ENCODE measurements at regions not wholly inside any gene's neighbourhood (a gene's known extent, or its start where the extent isn't known, plus 50 kb on each side); places are given as distances from the start of the nearest gene placed in this dataset.
"Not testable (repeated sequence)": the region's sequence is repeated elsewhere in the genome, so short reads cannot be mapped to it uniquely, and the experiment has no call there.

- Histone ChIP-seq H3K27ac (ENCODE audit: low read depth in 1 of 2, low read length in 1 of 2) (peak overlapping the region; percentile 79 to 85), H3K36me3 (ENCODE audit: control insufficient read depth in 2 of 2, insufficient read depth in 2 of 2, low read length in 1 of 2) (no peaks in the 10 kb centered on the region), H3K9me3 (ENCODE audit: control insufficient read depth in 2 of 2, insufficient read depth in 1 of 2, low read length in 1 of 2) (no peaks in the 10 kb centered on the region), H3K27me3 (ENCODE audit: control insufficient read depth in 2 of 2, insufficient read depth in 1 of 2, low read length in 1 of 2) (no peaks in the 10 kb centered on the region), H3K4me1 (ENCODE audit: control insufficient read depth in 2 of 2, insufficient read depth in 2 of 2, low read length in 2 of 2) (peaks cover 71 to 92% of the 10 kb centered on the region in 2 donors), H3K4me3 (ENCODE audit: low read length in 2 of 2) (peak overlapping the region in 1 of 2 donors; percentile 31)
- WGBS: 63% methylated on average over 12 of the region's 12 CpGs
- peak in 1 of 9 donors; percentile 74 for DNase-seq (ENCODE audit: low read depth in 6 of 9, low spot score in 9 of 9)
These were observed 68.5 kb upstream of the IGLL5 start for GRCh38 chr22:22818861-22819855.

- Histone ChIP-seq H3K4me3 (ENCODE audit: low read length in 2 of 2) (no peak overlapping the region), H3K36me3 (ENCODE audit: control insufficient read depth in 2 of 2, insufficient read depth in 2 of 2, low read length in 1 of 2) (no peaks in the 10 kb centered on the region), H3K27ac (ENCODE audit: low read depth in 1 of 2, low read length in 1 of 2) (peak overlapping the region; percentile 79 to 85), H3K4me1 (ENCODE audit: control insufficient read depth in 2 of 2, insufficient read depth in 2 of 2, low read length in 2 of 2) (peaks cover 72 to 92% of the 10 kb centered on the region in 2 donors), H3K27me3 (ENCODE audit: control insufficient read depth in 2 of 2, insufficient read depth in 1 of 2, low read length in 1 of 2) (no peaks in the 10 kb centered on the region), H3K9me3 (ENCODE audit: control insufficient read depth in 2 of 2, insufficient read depth in 1 of 2, low read length in 1 of 2) (no peaks in the 10 kb centered on the region)
- no peak for DNase-seq (ENCODE audit: low read depth in 6 of 9, low spot score in 9 of 9)
- WGBS: 93% methylated on average over 3 of the region's 3 CpGs
These were observed 67.5 kb upstream of the IGLL5 start for GRCh38 chr22:22820076-22820475.

- peak overlapping the region; percentile 79 to 81 for H3K27ac ChIP-seq (ENCODE audit: low read depth in 1 of 2, low read length in 1 of 2)
- no peaks in the 10 kb centered on the region for H3K9me3 ChIP-seq (ENCODE audit: control insufficient read depth in 2 of 2, insufficient read depth in 1 of 2, low read length in 1 of 2)
- H3K4me1 ChIP-seq (ENCODE audit: control insufficient read depth in 2 of 2, insufficient read depth in 2 of 2, low read length in 2 of 2): peaks cover 69 to 92% of the 10 kb centered on the region in 2 donors
- WGBS: 69% methylated on average over 2 of the region's 2 CpGs
- DNase-seq (ENCODE audit: low read depth in 6 of 9, low spot score in 9 of 9): peak in 4 of 9 donors; percentile 55 to 85 (median 62)
- no peaks in the 10 kb centered on the region for H3K36me3 ChIP-seq (ENCODE audit: control insufficient read depth in 2 of 2, insufficient read depth in 2 of 2, low read length in 1 of 2)
- H3K4me3 ChIP-seq (ENCODE audit: low read length in 2 of 2): no peak overlapping the region
- no peaks in the 10 kb centered on the region for H3K27me3 ChIP-seq (ENCODE audit: control insufficient read depth in 2 of 2, insufficient read depth in 1 of 2, low read length in 1 of 2)
These were observed 67.0 kb upstream of the IGLL5 start for GRCh38 chr22:22820626-22821025.

GRCh38 chr22:22821340-22821739, 66.3 kb upstream of the IGLL5 start:
- WGBS: 88% methylated on average over 2 of the region's 2 CpGs
- H3K36me3 ChIP-seq (ENCODE audit: control insufficient read depth in 2 of 2, insufficient read depth in 2 of 2, low read length in 1 of 2): no peaks in the 10 kb centered on the region

GRCh38 chr22:22822106-22822505, 65.5 kb upstream of the IGLL5 start:
- DNase-seq (ENCODE audit: low read depth in 6 of 9, low spot score in 9 of 9): no peak
- H3K9me3 ChIP-seq (ENCODE audit: control insufficient read depth in 2 of 2, insufficient read depth in 1 of 2, low read length in 1 of 2): no peaks in the 10 kb centered on the region
- H3K4me1 ChIP-seq (ENCODE audit: control insufficient read depth in 2 of 2, insufficient read depth in 2 of 2, low read length in 2 of 2): peaks cover 60 to 80% of the 10 kb centered on the region in 2 donors
- no peaks in the 10 kb centered on the region for H3K36me3 ChIP-seq (ENCODE audit: control insufficient read depth in 2 of 2, insufficient read depth in 2 of 2, low read length in 1 of 2)
- peak overlapping the region; percentile 75 for H3K27ac ChIP-seq (ENCODE audit: low read depth in 1 of 2, low read length in 1 of 2)
- H3K27me3 ChIP-seq (ENCODE audit: control insufficient read depth in 2 of 2, insufficient read depth in 1 of 2, low read length in 1 of 2): no peaks in the 10 kb centered on the region
- WGBS: 87% methylated on average over 6 of the region's 6 CpGs
- H3K4me3 ChIP-seq (ENCODE audit: low read length in 2 of 2): no peak overlapping the region

More at GRCh38 chr22:22821340-22821739, 66.3 kb upstream of the IGLL5 start:
- H3K27me3 ChIP-seq (ENCODE audit: control insufficient read depth in 2 of 2, insufficient read depth in 1 of 2, low read length in 1 of 2): no peaks in the 10 kb centered on the region
- no peak overlapping the region for H3K4me3 ChIP-seq (ENCODE audit: low read length in 2 of 2)
- peak overlapping the region in 1 of 2 donors; percentile 25 for H3K27ac ChIP-seq (ENCODE audit: low read depth in 1 of 2, low read length in 1 of 2)
- no peaks in the 10 kb centered on the region for H3K9me3 ChIP-seq (ENCODE audit: control insufficient read depth in 2 of 2, insufficient read depth in 1 of 2, low read length in 1 of 2)
- no peak for DNase-seq (ENCODE audit: low read depth in 6 of 9, low spot score in 9 of 9)
- H3K4me1 ChIP-seq (ENCODE audit: control insufficient read depth in 2 of 2, insufficient read depth in 2 of 2, low read length in 2 of 2): peaks cover 62 to 88% of the 10 kb centered on the region in 2 donors

- 41% methylated on average over 5 of the region's 5 CpGs for WGBS
These were observed 65.1 kb upstream of the IGLL5 start for GRCh38 chr22:22822553-22822952.

GRCh38 chr22:22823131-22823810, 64.3 kb upstream of the IGLL5 start:
- Histone ChIP-seq H3K9me3 (ENCODE audit: control insufficient read depth in 2 of 2, insufficient read depth in 1 of 2, low read length in 1 of 2) (no peaks in the 10 kb centered on the region), H3K27ac (ENCODE audit: low read depth in 1 of 2, low read length in 1 of 2) (peak overlapping the region; percentile 20 to 75), H3K36me3 (ENCODE audit: control insufficient read depth in 2 of 2, insufficient read depth in 2 of 2, low read length in 1 of 2) (no peaks in the 10 kb centered on the region), H3K4me3 (ENCODE audit: low read length in 2 of 2) (no peak overlapping the region), H3K27me3 (ENCODE audit: control insufficient read depth in 2 of 2, insufficient read depth in 1 of 2, low read length in 1 of 2) (no peaks in the 10 kb centered on the region), H3K4me1 (ENCODE audit: control insufficient read depth in 2 of 2, insufficient read depth in 2 of 2, low read length in 2 of 2) (peaks cover 62 to 76% of the 10 kb centered on the region in 2 donors)
- DNase-seq (ENCODE audit: low read depth in 6 of 9, low spot score in 9 of 9): peak in 1 of 9 donors; percentile 65
- 25% methylated on average over 10 of the region's 10 CpGs for WGBS

More at GRCh38 chr22:22822553-22822952, 65.1 kb upstream of the IGLL5 start:
- H3K27me3 ChIP-seq (ENCODE audit: control insufficient read depth in 2 of 2, insufficient read depth in 1 of 2, low read length in 1 of 2); H3K9me3 ChIP-seq (ENCODE audit: control insufficient read depth in 2 of 2, insufficient read depth in 1 of 2, low read length in 1 of 2); H3K4me3 ChIP-seq (ENCODE audit: low read length in 2 of 2); H3K36me3 ChIP-seq (ENCODE audit: control insufficient read depth in 2 of 2, insufficient read depth in 2 of 2, low read length in 1 of 2): not testable (repeated sequence)
- H3K27ac ChIP-seq (ENCODE audit: low read depth in 1 of 2, low read length in 1 of 2): peak overlapping the region; percentile 75
- peak in 3 of 9 donors; percentile 51 to 76 (median 52) for DNase-seq (ENCODE audit: low read depth in 6 of 9, low spot score in 9 of 9)
- H3K4me1 ChIP-seq (ENCODE audit: control insufficient read depth in 2 of 2, insufficient read depth in 2 of 2, low read length in 2 of 2): peaks cover 63 to 80% of the 10 kb centered on the region in 2 donors

GRCh38 chr22:22824340-22825212, 63.0 kb upstream of the IGLL5 start:
- Histone ChIP-seq H3K36me3 (ENCODE audit: control insufficient read depth in 2 of 2, insufficient read depth in 2 of 2, low read length in 1 of 2) (no peaks in the 10 kb centered on the region), H3K27ac (ENCODE audit: low read depth in 1 of 2, low read length in 1 of 2) (peak overlapping the region in 1 of 2 donors; percentile 5), H3K4me1 (ENCODE audit: control insufficient read depth in 2 of 2, insufficient read depth in 2 of 2, low read length in 2 of 2) (peaks cover 49 to 63% of the 10 kb centered on the region in 2 donors), H3K4me3 (ENCODE audit: low read length in 2 of 2) (no peak overlapping the region), H3K9me3 (ENCODE audit: control insufficient read depth in 2 of 2, insufficient read depth in 1 of 2, low read length in 1 of 2) (no peaks in the 10 kb centered on the region), H3K27me3 (ENCODE audit: control insufficient read depth in 2 of 2, insufficient read depth in 1 of 2, low read length in 1 of 2) (no peaks in the 10 kb centered on the region)
- 90% methylated on average over 6 of the region's 6 CpGs for WGBS
- no peak for DNase-seq (ENCODE audit: low read depth in 6 of 9, low spot score in 9 of 9)

Measured in thymus (tissue), 11 donors.